HEK293 (cell line): ENCODE measurements at regions not wholly inside any gene's neighbourhood (a gene's known extent, or its start where the extent isn't known, plus 50 kb on each side); places are given as distances from the start of the nearest gene placed in this dataset.

ENCODE experiments used
- CTCF ChIP-seq: fragments of 450-650 bp; formaldehyde crosslinking; IDR thresholded peaks from 2 replicates; pipeline ENCODE4 v1.5.1; 2016; ENCODE audit warnings: missing biosample characterization, missing genetic modification characterization
- HIC1 ChIP-seq: fragments of 450-650 bp; formaldehyde crosslinking; IDR thresholded peaks from 2 replicates; pipeline ENCODE4 v1.5.1; 2016; ENCODE audit warnings: missing biosample characterization, missing genetic modification characterization
- PBX3 ChIP-seq: sonication (generic); formaldehyde crosslinking; IDR thresholded peaks from 2 replicates; pipeline ENCODE4 v1.8.1; 2022; ENCODE audit warnings: mild to moderate bottlenecking, moderate library complexity, missing genetic modification reagents
- YY1 ChIP-seq: fragments of 450-650 bp; formaldehyde crosslinking; IDR thresholded peaks from 2 replicates; pipeline ENCODE4 v1.5.1; 2018; ENCODE audit warnings: missing biosample characterization, missing genetic modification characterization
- YY2 ChIP-seq: fragments of 450-650 bp; formaldehyde crosslinking; IDR thresholded peaks from 2 replicates; pipeline ENCODE4 v1.5.1; 2016; ENCODE audit warnings: missing biosample characterization, missing genetic modification characterization
- ZBTB7A ChIP-seq: fragments of 450-650 bp; formaldehyde crosslinking; IDR thresholded peaks from 2 replicates; pipeline ENCODE4 v1.5.1; 2016; ENCODE audit warnings: low read depth, missing biosample characterization, missing genetic modification characterization
- ZFP41 ChIP-seq: fragments of 450-650 bp; formaldehyde crosslinking; IDR thresholded peaks from 2 replicates; pipeline ENCODE4 v1.5.1; 2016; ENCODE audit warnings: missing biosample characterization, missing genetic modification characterization, borderline replicate concordance
- ZNF175 ChIP-seq: fragments of 450-650 bp; formaldehyde crosslinking; IDR thresholded peaks from 2 replicates; pipeline ENCODE4 v1.5.1; 2016; ENCODE audit warnings: missing biosample characterization, missing genetic modification characterization
- ZNF202 ChIP-seq: fragments of 450-650 bp; formaldehyde crosslinking; IDR thresholded peaks from 2 replicates; pipeline ENCODE4 v1.5.1; 2016; ENCODE audit warnings: missing biosample characterization, missing genetic modification characterization, borderline replicate concordance
- ZNF670 ChIP-seq: fragments of 450-650 bp; formaldehyde crosslinking; IDR thresholded peaks from 2 replicates; pipeline ENCODE4 v1.5.1; 2016; ENCODE audit warnings: missing biosample characterization, missing genetic modification characterization, low read depth
- ZNF830 ChIP-seq: fragments of 450-650 bp; IDR thresholded peaks from 2 replicates; pipeline ENCODE4 v1.5.0; 2018; ENCODE audit warnings: missing biosample characterization, missing genetic modification characterization, low read depth, mild to moderate bottlenecking, moderate library complexity

GRCh38 chr11:116560589-116560988 is 212.2 kb downstream of the BUD13 start:
- TF ChIP-seq HIC1, result no peak
- no peak for TF ChIP-seq ZNF175 (tag by site-specific recombination)
- no peak for TF ChIP-seq CTCF (tag by site-specific recombination)
- TF ChIP-seq ZBTB7A (tag by site-specific recombination), result no peak
- TF ChIP-seq YY1 (tag by site-specific recombination), result no peak
- no peak for TF ChIP-seq ZNF830 (tag by site-specific recombination)
- TF ChIP-seq ZNF202 (tag by site-specific recombination), result no peak
- TF ChIP-seq PBX3 (CRISPR knock-in tag), result no peak
- TF ChIP-seq ZFP41 (tag by site-specific recombination), result no peak
- no peak for TF ChIP-seq ZNF670 (tag by site-specific recombination)
- TF ChIP-seq YY2 (tag by site-specific recombination), result no peak
